Globus pallidus (tissue), 1 donor: ENCODE measurements at regions not wholly inside any gene's neighbourhood (a gene's known extent, or its start where the extent isn't known, plus 50 kb on each side); places are given as distances from the start of the nearest gene placed in this dataset.

ENCODE experiments used
- DNase-seq: peaks from one replicate; pipeline ENCODE4 v3.0.0-alpha.2; 2015; ENCODE audit warnings: low spot score

DNA sequence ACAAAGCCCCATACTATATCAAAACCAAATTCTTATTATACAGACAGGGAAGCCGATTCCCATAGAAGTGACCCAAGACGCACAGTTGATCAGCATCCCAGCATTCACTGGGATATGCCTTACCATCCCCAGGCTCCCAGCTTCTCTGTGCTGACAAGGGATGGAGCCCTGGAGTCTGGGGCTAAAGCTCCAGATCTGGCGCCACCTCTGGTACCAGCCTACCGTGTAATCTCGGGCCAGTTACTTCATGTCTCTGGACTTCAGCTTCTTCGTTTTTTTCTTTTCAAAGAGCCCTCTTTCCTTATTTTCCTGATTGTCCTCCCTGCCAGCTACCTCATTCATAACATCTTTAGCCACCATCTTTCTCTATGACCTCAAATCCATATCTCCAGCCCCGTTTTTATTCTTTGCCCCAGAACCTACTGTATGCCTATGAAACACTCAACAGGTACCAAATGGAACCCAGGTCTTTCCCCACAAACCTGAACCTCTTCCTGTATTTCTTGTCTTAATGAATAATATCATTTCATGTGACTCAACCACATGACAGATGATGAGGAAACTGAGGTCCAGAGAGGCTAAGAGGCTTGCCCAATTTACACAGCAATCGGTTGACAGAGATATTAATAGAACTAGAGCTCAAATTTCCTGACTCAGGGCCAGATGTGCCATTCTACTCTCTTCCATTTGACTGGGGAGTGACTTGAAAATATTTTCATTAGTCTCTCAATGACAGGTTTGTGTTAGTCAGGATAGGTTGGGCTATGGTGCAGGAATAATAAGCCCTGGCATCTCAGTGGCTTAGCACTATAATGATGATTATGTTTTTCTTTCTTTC, 85.4 kb upstream of the TLE3 start:
- no peak for DNase-seq

DNA sequence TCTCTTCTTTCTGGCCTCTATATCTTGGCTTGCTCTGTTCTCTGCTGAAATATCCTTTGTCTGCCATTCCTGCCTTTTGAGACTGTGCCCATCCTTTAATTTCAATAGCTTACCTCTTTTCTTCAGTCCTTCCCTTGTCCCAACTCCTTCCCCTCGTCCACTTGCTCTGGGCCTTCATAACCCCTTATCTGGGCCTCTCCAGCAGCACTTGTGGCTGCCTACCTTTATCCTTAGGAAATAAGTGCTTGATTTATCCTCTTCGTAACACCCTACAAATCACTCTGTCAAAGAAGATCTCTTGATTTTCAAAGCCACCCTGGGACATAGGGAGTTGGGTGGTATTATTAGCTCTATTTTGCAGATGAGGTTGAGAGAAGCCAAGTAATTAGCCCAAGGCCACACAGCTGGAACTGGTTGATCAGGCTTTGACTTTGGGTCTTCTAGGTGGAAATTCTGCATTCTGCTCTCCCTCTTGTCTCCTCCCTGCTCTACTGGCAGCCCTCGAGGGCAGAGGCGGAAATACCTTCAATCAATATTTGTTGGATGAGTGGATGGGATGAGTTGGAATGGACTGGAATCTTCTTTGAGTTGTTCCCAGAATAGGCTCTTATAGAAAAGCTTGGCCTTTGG, 84.0 kb upstream of the TLE3 start:
- DNase-seq, result no peak

GRCh38 chr15:70180186-70180875, 82.6 kb upstream of the TLE3 start:
- DNase-seq, result no peak

GRCh38 chr15:70179309-70179892, 81.7 kb upstream of the TLE3 start:
- no peak for DNase-seq

GRCh38 chr15:70178335-70179084, 80.8 kb upstream of the TLE3 start:
- no peak for DNase-seq

GRCh38 chr15:70172566-70173225, 75.0 kb upstream of the TLE3 start:
- DNase-seq, result no peak

DNA sequence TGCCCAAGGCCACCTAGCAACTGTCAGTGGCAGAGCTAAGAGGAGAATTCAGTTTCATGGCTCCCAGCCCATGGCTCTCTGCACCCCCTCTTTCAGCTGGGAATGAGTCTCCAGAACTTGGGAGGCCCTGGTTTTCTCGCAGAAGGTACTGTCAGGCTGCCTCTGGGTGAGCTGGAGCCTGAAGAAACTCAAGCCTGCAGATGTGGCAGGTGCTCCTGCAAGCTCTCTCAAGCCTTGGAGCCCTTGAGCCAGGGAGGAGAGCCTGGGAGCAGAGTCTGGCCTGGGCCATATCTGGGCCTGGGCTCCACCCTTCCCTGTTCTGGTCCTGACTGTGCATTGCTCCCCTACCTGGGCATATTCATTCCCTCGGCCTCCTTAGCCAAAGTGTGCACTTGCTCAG, 74.4 kb upstream of the TLE3 start:
- no peak for DNase-seq

DNA sequence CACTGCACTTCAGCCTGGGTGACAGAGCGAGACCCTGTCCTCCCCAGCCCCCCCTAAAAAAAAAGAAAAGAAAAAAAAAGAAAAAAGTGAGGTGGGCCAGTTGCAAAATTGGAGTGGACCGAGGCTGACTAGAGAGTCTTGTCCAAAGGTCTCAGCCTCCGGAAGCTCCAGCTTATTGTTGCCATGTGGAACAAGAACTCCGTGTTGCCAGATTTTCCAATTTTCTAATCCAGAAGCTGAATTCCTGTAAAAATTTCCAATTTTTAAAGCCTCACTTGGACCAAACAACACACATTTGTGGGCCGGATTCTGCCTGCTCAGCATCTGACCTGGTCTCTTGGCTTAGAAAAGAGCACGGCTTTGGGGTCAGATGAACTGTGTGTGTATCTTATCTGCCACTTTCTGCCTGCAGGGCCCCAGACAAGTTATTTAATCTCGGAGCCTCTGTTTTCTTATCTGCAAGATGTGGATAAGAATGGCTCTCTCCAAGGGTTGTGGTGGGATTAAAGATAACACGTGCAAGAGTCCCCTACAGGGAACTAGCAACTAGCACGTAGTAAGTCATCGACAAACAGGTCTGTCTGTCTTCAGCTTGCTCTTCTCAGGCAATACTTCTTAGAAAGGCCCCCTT, 73.7 kb upstream of the TLE3 start:
- no peak for DNase-seq

GRCh38 chr15:70170096-70170699, 72.5 kb upstream of the TLE3 start:
- DNase-seq, result no peak

- DNase-seq, result no peak
Measured at GRCh38 chr15:70169147-70169546, 71.4 kb upstream of the TLE3 start.

- DNase-seq, result no peak
Measured at GRCh38 chr15:70167155-70167554, 69.4 kb upstream of the TLE3 start.

GRCh38 chr15:70166506-70167087, 68.9 kb upstream of the TLE3 start:
- no peak for DNase-seq

- no peak for DNase-seq
Measured at GRCh38 chr15:70165716-70166284, 68.1 kb upstream of the TLE3 start.

DNA sequence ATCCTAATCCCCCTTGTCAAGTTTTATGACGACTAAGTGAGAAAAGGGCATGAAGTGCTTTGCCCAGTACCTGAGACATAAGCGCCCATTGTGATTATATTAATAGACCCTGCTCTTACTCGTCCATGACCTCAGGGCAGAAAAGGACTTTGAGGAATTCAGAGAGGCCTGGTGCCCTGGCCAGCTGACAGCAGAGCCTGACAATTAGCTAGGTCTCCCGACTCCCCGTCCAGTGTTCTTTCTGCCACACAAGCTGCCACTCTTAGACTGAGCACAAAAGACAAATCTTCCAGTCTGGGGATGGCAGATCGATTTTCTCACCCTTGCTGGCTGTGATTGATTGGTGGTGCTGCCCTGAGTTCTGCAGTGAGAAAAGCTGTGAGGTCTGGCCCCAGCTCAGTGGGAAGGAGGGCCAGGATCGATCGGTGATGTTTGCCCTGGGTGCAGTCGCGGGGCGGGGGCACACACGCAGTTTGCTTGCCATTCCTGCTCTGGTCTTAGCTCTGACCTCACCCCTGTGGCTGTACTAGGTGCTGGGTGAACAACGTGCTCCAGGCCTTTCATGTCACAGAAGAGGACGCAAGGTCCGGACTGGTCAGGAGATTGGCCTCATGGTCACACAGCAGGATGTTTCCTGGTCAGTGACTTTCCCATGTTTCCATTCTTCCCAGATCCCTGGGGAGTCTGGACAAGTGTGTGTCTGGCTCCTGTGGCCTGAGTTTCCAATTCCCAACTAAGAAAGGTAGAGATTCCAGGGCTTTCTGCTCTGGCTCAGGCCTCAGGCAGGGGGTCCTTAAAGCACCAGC, 67.4 kb upstream of the TLE3 start:
- DNase-seq, result no peak

GRCh38 chr15:70164156-70164900, 66.6 kb upstream of the TLE3 start:
- no peak for DNase-seq

- DNase-seq, result no peak
Measured at GRCh38 chr15:70160803-70161565, 63.3 kb upstream of the TLE3 start.

GRCh38 chr15:70160267-70160666, 62.5 kb upstream of the TLE3 start:
- no peak for DNase-seq

GRCh38 chr15:70159713-70160009, 61.9 kb upstream of the TLE3 start:
- DNase-seq, result no peak
